ENCODE measurements at regions not wholly inside any gene's neighbourhood (a gene's known extent, or its start where the extent isn't known, plus 50 kb on each side); places are given as distances from the start of the nearest gene placed in this dataset.

- DNase-seq, result no peak
Observed at GRCh38 chr17:36696805-36697204, 95.4 kb downstream of the MRM1 start.

GRCh38 chr17:36697903-36698530, 96.6 kb downstream of the MRM1 start:
- no peak for DNase-seq

GRCh38 chr17:36701429-36702099, 100.2 kb downstream of the MRM1 start:
- no peak for DNase-seq

- DNase-seq, result no peak
Observed at GRCh38 chr17:36702636-36703035, 101.3 kb downstream of the MRM1 start.

- no peak for DNase-seq
Observed at GRCh38 chr17:36703860-36704266, 102.5 kb downstream of the MRM1 start.

GRCh38 chr17:36705283-36705795, 104.0 kb downstream of the MRM1 start:
- no peak for DNase-seq

- no peak for DNase-seq
Observed at GRCh38 chr17:36705874-36706731, 104.7 kb downstream of the MRM1 start.

GRCh38 chr17:36707904-36708303, 106.5 kb downstream of the MRM1 start:
- DNase-seq, result no peak

GRCh38 chr17:36714789-36715188, 113.4 kb downstream of the MRM1 start:
- no peak for DNase-seq

- DNase-seq, result no peak
Observed at GRCh38 chr17:36715951-36716350, 114.6 kb downstream of the MRM1 start.

- DNase-seq, result no peak
Observed at GRCh38 chr17:36717088-36717487, 115.7 kb downstream of the MRM1 start.

- DNase-seq, result no peak
Observed at GRCh38 chr17:36720131-36720530, 118.7 kb downstream of the MRM1 start.

- DNase-seq, result peak; percentile 95
Observed at GRCh38 chr17:36721560-36722120, 120.3 kb downstream of the MRM1 start.

- peak; percentile 83 for DNase-seq
Observed at GRCh38 chr17:36722121-36722902, 120.9 kb downstream of the MRM1 start.

GRCh38 chr17:36722903-36723263, 121.5 kb downstream of the MRM1 start:
- no peak for DNase-seq

GRCh38 chr17:36723459-36724025, 122.2 kb downstream of the MRM1 start:
- DNase-seq, result no peak

GRCh38 chr17:36726199-36726598, 124.8 kb downstream of the MRM1 start:
- DNase-seq, result no peak

- no peak for DNase-seq
Observed at GRCh38 chr17:36727052-36727451, 125.7 kb downstream of the MRM1 start.

- DNase-seq, result no peak
Observed at GRCh38 chr17:36727577-36727976, 126.2 kb downstream of the MRM1 start.

GRCh38 chr17:36728030-36728991, 126.9 kb downstream of the MRM1 start:
- DNase-seq, result no peak

Measured in NCI-H1417 treated with DMSO at 0.1 percent for 48 hours (cell line).